CD4-positive, alpha-beta T cell treated with Interleukin-15 for 4 hours (primary cell): ENCODE measurements at regions not wholly inside any gene's neighbourhood (a gene's known extent, or its start where the extent isn't known, plus 50 kb on each side); places are given as distances from the start of the nearest gene placed in this dataset.

Experiments used
- DNase-seq: peaks from one replicate; pipeline ENCODE4 v3.0.0-alpha.2; 2020; ENCODE audit warnings: low spot score

DNA sequence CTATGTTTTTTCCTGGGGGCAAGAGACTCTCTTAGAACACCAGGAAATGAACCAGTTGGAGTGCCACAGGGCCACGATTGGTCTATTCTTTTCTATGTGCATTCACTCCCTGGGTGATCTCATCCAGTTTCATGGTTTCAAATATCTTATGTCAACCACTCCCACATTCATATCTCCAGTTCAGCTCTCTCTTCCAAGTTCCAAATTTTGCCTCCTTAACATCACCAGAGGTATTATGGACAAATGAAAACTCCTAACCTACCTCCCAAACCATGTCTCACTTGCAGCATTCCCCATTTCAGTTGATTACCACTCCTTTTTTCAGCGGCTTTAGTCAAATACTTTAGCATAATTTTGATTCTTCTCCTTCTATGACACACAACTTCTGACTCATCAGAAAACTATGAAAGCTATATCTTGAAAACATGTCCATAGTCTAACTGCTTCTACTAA lies 203.1 kb upstream of the SEMA6D start:
- no peak for DNase-seq

DNA sequence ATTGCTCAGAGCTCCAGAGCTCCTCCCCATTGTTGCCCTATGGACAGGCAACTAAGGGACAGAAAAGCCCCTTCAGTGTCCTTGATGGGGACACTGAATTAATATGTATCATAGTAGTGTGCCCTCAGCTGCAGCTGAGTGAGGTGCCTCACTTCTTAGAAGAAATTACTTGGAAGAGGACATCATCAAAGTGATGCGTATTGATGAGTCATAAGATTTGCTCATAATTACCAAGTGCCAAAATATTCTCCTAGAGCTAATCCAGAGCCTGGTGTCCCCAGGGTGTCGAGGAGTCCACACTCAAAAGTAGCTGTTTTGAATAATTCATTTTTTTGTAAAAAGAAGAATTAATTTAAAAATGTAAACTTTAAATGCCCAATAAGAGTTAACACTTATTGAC lies 200.7 kb upstream of the SEMA6D start:
- DNase-seq, result no peak

- DNase-seq, result no peak
Measured at GRCh38 chr15:47516972-47517371, 200.3 kb upstream of the SEMA6D start.

GRCh38 chr15:47517737-47518136 lies 199.6 kb upstream of the SEMA6D start:
- DNase-seq, result no peak

- no peak for DNase-seq
Measured at GRCh38 chr15:47523681-47524475, 193.4 kb upstream of the SEMA6D start.

- no peak for DNase-seq
Measured at GRCh38 chr15:47529241-47529640, 188.1 kb upstream of the SEMA6D start.

- no peak for DNase-seq
Measured at GRCh38 chr15:47534673-47535072, 182.6 kb upstream of the SEMA6D start.

GRCh38 chr15:47541562-47541961 lies 175.7 kb upstream of the SEMA6D start:
- DNase-seq, result no peak

DNA sequence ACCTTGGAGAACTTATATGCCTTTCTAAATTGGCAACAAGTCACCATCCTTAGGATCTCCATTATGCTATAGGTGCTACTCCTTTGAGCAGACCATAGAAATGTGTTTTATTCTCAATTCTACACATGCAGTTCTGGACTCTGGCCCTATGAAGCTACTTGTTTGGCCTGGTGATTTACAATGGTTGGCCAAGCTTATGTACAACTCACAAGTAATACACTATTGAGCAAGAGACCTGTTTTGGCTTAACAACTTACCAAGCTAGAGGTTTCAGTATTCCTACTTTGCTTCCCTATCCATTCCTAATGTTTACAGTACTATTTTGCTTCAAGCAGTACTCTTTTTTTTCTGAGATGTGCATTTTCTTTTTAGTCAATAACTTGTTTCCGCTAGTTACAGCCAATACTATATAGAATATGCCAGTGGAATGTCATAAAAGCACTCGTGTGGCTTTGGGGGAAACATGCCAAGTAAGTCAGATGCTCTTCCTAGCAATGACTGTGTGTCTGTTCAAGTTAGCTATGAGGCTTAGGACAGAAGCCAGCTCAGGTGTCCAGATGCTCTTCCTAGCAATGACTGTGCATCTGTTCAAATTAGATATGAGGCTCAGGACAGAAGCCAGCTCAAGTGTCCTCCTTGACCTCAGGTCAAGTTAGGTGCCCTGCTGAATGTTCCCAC lies 174.9 kb upstream of the SEMA6D start:
- no peak for DNase-seq

DNA sequence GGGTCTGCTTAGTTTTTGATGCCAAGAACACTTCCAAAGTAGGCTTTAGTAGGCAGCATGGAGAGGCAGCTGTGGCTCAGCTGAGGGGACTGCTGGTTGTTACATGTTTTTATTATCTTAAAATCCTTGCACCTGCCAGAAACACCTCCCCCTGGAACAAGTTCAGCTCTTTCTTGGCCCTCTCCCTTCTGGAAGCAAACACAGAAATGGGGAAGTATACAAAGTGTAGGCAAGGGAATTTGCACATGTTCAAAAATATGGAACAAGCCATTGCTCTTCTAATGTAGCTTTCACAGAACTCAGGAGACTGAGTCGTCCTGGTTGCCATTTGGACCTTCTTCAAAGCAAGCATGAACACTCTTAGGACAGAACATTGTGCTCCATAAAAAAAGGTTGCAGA lies 169.1 kb upstream of the SEMA6D start:
- DNase-seq, result no peak

GRCh38 chr15:47548986-47549385 lies 168.3 kb upstream of the SEMA6D start:
- DNase-seq, result no peak

GRCh38 chr15:47551079-47551478 lies 166.2 kb upstream of the SEMA6D start:
- no peak for DNase-seq

DNA sequence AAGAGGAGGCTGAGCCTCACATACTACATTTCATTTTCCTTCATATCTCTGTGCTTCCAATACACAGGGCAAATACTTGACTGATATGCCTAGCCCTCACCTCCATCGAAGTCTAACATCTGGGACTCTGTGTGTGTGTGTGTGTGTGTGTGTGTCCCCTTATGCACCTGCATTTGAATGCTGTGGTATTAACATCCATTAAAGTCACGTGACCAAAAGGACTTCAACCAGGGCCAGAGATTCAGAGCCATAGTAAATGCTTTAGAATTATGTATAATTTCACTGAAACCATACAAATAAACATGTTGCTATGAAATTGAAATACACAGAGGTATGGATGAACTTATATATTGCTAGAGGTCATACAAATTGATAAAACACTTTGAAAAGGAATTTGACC lies 165.8 kb upstream of the SEMA6D start:
- no peak for DNase-seq

- DNase-seq, result no peak
Measured at GRCh38 chr15:47552978-47553608, 164.2 kb upstream of the SEMA6D start.

GRCh38 chr15:47553947-47554346 lies 163.4 kb upstream of the SEMA6D start:
- DNase-seq, result no peak

DNA sequence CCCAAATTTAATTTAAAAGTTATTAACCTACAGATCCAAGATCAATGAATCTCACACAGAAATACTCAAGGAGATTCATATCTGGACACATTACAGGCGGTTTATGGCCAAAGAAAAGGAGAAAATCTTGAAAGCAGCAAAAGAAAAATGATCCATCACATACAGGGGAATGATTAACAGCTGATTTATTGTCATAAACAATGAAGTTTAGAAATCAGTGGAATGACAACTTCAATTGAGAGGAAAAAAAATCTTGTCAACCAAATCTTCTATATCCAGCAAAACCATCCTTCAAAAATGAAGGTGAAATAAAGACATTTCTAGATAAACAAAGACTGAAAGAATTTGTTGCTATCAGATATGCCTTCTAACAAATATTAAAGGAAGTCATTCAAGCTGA lies 156.2 kb upstream of the SEMA6D start:
- DNase-seq, result no peak

DNA sequence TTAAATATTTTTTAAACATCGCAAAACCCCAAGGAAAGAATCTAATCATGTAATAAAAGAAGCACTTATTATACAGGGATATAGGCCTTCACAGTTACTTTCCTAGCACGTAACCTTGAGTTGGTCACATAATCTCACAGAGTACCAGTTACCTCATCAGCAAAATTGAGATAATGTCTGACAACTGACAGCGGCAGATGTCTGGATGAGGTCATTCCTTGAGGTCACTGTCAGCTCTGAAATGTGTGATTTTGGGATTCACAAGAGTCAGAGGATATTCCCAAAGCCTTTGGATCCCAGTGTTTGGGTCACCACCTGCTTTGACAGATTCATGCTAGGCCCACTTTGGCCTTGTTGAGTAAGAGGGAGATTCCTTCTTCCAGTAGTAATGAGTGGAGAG lies 151.4 kb upstream of the SEMA6D start:
- DNase-seq, result no peak

DNA sequence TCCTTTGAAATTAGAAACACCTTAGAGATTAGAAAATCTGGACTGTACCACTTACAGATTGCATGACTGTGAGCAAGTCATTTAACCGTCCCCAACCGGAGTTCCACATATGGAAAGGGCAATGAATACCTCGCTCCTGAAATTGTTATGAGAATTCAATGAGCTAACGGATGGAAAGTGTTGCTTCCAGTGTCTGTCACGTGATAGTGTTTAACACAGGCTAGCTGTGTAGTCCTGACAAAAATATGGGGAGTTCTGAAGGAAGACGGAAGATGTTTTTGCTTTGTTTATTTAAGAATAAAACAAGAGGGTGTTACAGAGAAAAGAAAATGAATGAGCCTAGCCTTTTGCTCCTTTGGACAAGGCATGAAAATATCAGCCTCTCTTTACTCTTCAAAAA lies 150.7 kb upstream of the SEMA6D start:
- DNase-seq, result no peak

DNA sequence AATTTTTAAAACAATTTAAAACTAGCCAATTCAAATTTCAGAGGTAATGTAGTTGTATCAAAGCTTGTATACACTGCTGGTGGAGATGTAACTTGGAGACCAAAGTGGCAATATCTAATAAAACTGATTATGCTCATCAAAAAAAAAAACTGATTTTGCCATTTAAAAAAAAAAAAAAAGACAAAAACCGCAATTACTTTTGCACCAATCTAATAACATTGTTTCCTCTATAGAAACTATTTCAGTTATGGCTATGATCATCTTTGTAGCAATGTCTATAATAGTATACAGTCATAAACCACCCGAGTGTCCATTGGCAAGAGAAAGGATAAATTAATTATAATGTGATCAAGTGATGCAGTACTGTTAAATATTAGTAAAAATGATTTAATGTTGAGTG lies 149.3 kb upstream of the SEMA6D start:
- no peak for DNase-seq

DNA sequence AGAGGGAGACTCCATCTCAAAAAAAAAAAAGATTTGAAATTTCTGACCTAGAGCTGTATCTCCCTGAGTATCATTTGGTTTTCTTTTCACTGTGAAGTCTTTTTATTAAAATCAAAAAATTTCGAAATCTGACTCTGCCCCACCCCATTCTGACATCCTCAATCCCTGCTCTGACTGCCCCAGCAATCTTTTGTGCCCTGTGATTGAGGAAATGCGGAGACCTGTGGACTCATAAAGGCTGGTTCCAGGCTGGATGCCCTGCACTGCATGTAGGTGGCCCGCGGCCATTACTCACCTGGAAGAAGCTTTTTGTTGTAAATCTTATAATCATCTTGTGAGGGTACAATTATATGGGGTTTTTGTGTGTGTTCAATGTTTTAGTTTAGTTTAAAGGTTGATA lies 147.3 kb upstream of the SEMA6D start:
- DNase-seq, result no peak

- DNase-seq, result no peak
Measured at GRCh38 chr15:47570451-47570850, 146.9 kb upstream of the SEMA6D start.

- no peak for DNase-seq
Measured at GRCh38 chr15:47570881-47571640, 146.2 kb upstream of the SEMA6D start.

DNA sequence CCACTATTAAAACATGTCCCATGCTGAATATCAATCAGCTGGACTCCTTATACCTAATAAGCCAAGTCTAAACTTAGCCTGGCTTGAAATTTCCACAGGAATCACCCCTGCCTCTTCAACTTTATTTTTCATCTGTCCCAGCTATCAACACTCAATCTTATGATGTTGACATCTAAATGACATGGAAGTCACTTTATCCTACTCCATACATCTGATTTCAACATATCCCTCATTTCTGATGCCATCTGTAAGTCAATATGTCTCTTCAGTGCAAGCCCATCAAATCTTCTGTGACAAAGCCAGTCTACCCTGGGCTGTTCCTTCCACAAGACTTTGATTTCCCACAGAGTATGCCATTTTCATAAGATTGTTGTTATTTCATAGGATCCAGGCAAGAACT lies 143.6 kb upstream of the SEMA6D start:
- DNase-seq, result no peak
